ENCODE measurements at regions not wholly inside any gene's neighbourhood (a gene's known extent, or its start where the extent isn't known, plus 50 kb on each side); places are given as distances from the start of the nearest gene placed in this dataset.

DNA sequence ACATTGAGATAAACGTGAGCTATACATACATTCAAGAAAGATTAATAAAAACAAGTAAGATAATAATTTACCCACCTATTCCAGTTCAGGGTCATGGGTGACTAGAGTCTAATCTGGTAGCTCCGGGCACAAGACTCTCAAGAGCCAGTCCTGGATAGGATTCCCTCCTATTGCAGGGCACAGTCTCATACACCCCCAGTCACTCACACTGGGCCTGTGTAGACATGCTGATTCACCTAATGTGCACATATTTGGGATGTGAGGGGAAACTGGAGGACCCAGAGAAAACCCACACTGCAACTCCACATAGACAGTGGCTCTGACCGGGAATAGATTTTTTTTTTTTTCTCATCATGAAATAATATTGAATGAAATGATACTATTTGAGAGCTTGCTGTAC is 81.5 kb upstream of the THUMPD2 start (continued):
- TF ChIP-seq KDM1A (IDR thresholded peaks at IDR 0.05; ENCODE audit: borderline replicate concordance, low read length): no peak
- TF ChIP-seq HDAC2 (IDR thresholded peaks at IDR 0.05; ENCODE audit: borderline replicate concordance in 1 of 2, low read depth in 2 of 2, low read length in 2 of 2): no peak
- TF ChIP-seq SP4 (IDR thresholded peaks at IDR 0.05; ENCODE audit: low read length): no peak
- TF ChIP-seq POLR2A (IDR thresholded peaks at IDR 0.05; ENCODE audit: control extremely low read depth in 1 of 2, low read depth in 2 of 2, low read length in 2 of 2): no peak

Measured in H1 (cell line).